H9 (cell line): ENCODE measurements at regions not wholly inside any gene's neighbourhood (a gene's known extent, or its start where the extent isn't known, plus 50 kb on each side); places are given as distances from the start of the nearest gene placed in this dataset.

Experiments used
- DNase-seq: peaks from one replicate; pipeline ENCODE4 v3.0.0-alpha.2; 2017
- H2AFZ ChIP-seq: one replicate; pipeline ENCODE4 v1.6.1; 2013; ENCODE audit warnings: mild to moderate bottlenecking, low read length, control low read depth, moderate library complexity
- H2AK5ac ChIP-seq: 2 replicates; pipeline ENCODE4 v1.6.1; 2013; ENCODE audit warnings: low read length, control low read depth, mixed read lengths; ENCODE audit not compliant: insufficient read length
- H2BK120ac ChIP-seq: one replicate; pipeline ENCODE4 v1.6.1; 2013; ENCODE audit warnings: low read depth, mild to moderate bottlenecking, low read length, control low read depth, inconsistent platforms; ENCODE audit not compliant: poor library complexity, severe bottlenecking
- H2BK12ac ChIP-seq: 2 replicates; pipeline ENCODE4 v1.6.1; 2013; ENCODE audit warnings: low read length, control low read depth, mixed read lengths, low read depth; ENCODE audit not compliant: insufficient read length
- H2BK15ac ChIP-seq: 2 replicates; pipeline ENCODE4 v1.6.1; 2013; ENCODE audit warnings: low read depth, low read length, control low read depth
- H2BK20ac ChIP-seq: one replicate; pipeline ENCODE4 v1.6.1; 2013; ENCODE audit warnings: low read depth, mild to moderate bottlenecking, low read length, control low read depth, inconsistent platforms; ENCODE audit not compliant: poor library complexity, severe bottlenecking
- H2BK5ac ChIP-seq: 2 replicates; pipeline ENCODE4 v1.6.1; 2013; ENCODE audit warnings: low read length, control low read depth, mixed read lengths; ENCODE audit not compliant: insufficient read length
- H3K14ac ChIP-seq: 2 replicates; pipeline ENCODE4 v1.6.1; 2013; ENCODE audit warnings: low read length, control low read depth; ENCODE audit not compliant: insufficient read depth
- H3K18ac ChIP-seq: 2 replicates; pipeline ENCODE4 v1.6.1; 2013; ENCODE audit warnings: low read depth, mild to moderate bottlenecking, mixed read lengths, low read length, control low read depth; ENCODE audit not compliant: insufficient read length
- H3K23ac ChIP-seq: 2 replicates; pipeline ENCODE4 v1.6.1; 2013; ENCODE audit warnings: low read length, control low read depth, mixed read lengths, low read depth; ENCODE audit not compliant: insufficient read length
- H3K23me2 ChIP-seq: 2 replicates; pipeline ENCODE4 v1.6.1; 2013; ENCODE audit warnings: low read depth, mild to moderate bottlenecking, mixed read lengths, low read length, control low read depth; ENCODE audit not compliant: insufficient read length, poor library complexity, severe bottlenecking
- H3K27ac ChIP-seq: 2 replicates; pipeline ENCODE4 v1.5.1; 2013; ENCODE audit warnings: low read length, control low read depth, mixed read lengths, low read depth; ENCODE audit not compliant: insufficient read length
- H3K27me3 ChIP-seq: 2 replicates; pipeline ENCODE4 v1.6.1; 2013; ENCODE audit warnings: low read length, control low read depth, inconsistent platforms; ENCODE audit not compliant: insufficient read depth
- H3K4ac ChIP-seq: 2 replicates; pipeline ENCODE4 v1.6.1; 2013; ENCODE audit warnings: low read depth, mild to moderate bottlenecking, control low read depth, inconsistent platforms, low read length, moderate library complexity
- H3K4me1 ChIP-seq: 2 replicates; pipeline ENCODE4 v1.6.1; 2013; ENCODE audit warnings: low read length, control low read depth, inconsistent platforms; ENCODE audit not compliant: insufficient read depth
- H3K4me2 ChIP-seq: 2 replicates; pipeline ENCODE4 v1.6.1; 2013; ENCODE audit warnings: low read length, control low read depth, mixed read lengths; ENCODE audit not compliant: insufficient read length, insufficient read depth
- H3K56ac ChIP-seq: 2 replicates; pipeline ENCODE4 v1.6.1; 2013; ENCODE audit warnings: low read depth, mild to moderate bottlenecking, mixed read lengths, low read length, control low read depth; ENCODE audit not compliant: insufficient read length
- H3K79me1 ChIP-seq: 2 replicates; pipeline ENCODE4 v1.6.1; 2013; ENCODE audit warnings: low read depth, mild to moderate bottlenecking, moderate library complexity, low read length, control low read depth, inconsistent platforms; ENCODE audit not compliant: insufficient read depth, poor library complexity, severe bottlenecking
- H3K79me2 ChIP-seq: 2 replicates; pipeline ENCODE4 v1.6.1; 2013; ENCODE audit warnings: low read length, control low read depth, inconsistent platforms; ENCODE audit not compliant: insufficient read depth
- H3K9ac ChIP-seq: 2 replicates; pipeline ENCODE4 v1.6.1; 2013; ENCODE audit warnings: low read length, control low read depth, mixed read lengths; ENCODE audit not compliant: insufficient read length; ENCODE audit errors: extremely low read depth
- H3K9me3 ChIP-seq: one replicate; pipeline ENCODE4 v1.6.1; 2013; ENCODE audit warnings: low read depth, low read length, inconsistent platforms; ENCODE audit not compliant: control insufficient read depth
- H3T11ph ChIP-seq: one replicate; pipeline ENCODE4 v1.6.1; 2013; ENCODE audit warnings: mild to moderate bottlenecking, low read length, control low read depth, inconsistent platforms
- H4K20me1 ChIP-seq: one replicate; pipeline ENCODE4 v1.6.1; 2013; ENCODE audit not compliant: control insufficient read depth, insufficient read length, insufficient read depth
- H4K5ac ChIP-seq: 2 replicates; pipeline ENCODE4 v1.6.1; 2013; ENCODE audit warnings: low read depth, mild to moderate bottlenecking, mixed read lengths, low read length, control low read depth; ENCODE audit not compliant: insufficient read length
- H4K8ac ChIP-seq: replicated peaks from 2 replicates; pipeline ENCODE4 v1.6.1; 2013; ENCODE audit warnings: low read length, control low read depth, mixed read lengths, low read depth; ENCODE audit not compliant: insufficient read length
- H4K91ac ChIP-seq: 2 replicates; pipeline ENCODE4 v1.6.1; 2013; ENCODE audit warnings: low read depth, mild to moderate bottlenecking, moderate library complexity, mixed read lengths, low read length, control low read depth; ENCODE audit not compliant: insufficient read length
- H3K27ac Mint-ChIP-seq, 3 experiments: 2 replicates in 2 of 3; 3 replicates in 1 of 3; pipeline ENCODE4 v1.8.0; 2020 to 2021; ENCODE audit warnings: mixed read lengths in 3 of 3, mild to moderate bottlenecking in 1 of 3, moderate library complexity in 1 of 3
- H3K27me3 Mint-ChIP-seq: 2 replicates; pipeline ENCODE4 v1.8.0; 2021; ENCODE audit warnings: low read depth, mild to moderate bottlenecking, moderate library complexity, mixed read lengths
- H3K36me3 Mint-ChIP-seq, 3 experiments: 2 replicates in 2 of 3; 3 replicates in 1 of 3; pipeline ENCODE4 v1.8.0; 2020 to 2021; ENCODE audit warnings: low read depth in 3 of 3, mixed read lengths in 3 of 3; ENCODE audit not compliant: insufficient read depth in 1 of 3
- H3K4me1 Mint-ChIP-seq, 2 experiments: 2 replicates each; pipeline ENCODE4 v1.8.0; 2020; ENCODE audit warnings: mixed read lengths in 2 of 2
- H3K4me3 Mint-ChIP-seq, 2 experiments: 2 replicates in 1 of 2; 3 replicates in 1 of 2; pipeline ENCODE4 v1.8.0; 2020 to 2021; ENCODE audit warnings: mild to moderate bottlenecking in 2 of 2, mixed read lengths in 2 of 2, moderate library complexity in 1 of 2
- H3K9me3 Mint-ChIP-seq, 2 experiments: 2 replicates in 1 of 2; 3 replicates in 1 of 2; pipeline ENCODE4 v1.8.0; 2020; ENCODE audit warnings: mild to moderate bottlenecking in 2 of 2, mixed read lengths in 2 of 2, moderate library complexity in 1 of 2
- CTCF ChIP-seq: fragments of 200-600 bp; sonication (generic); conservative IDR thresholded peaks from 3 replicates; pipeline ENCODE4 v1.8.0; 2021; ENCODE audit warnings: antibody characterized with exemption, mild to moderate bottlenecking
- WGBS: extraction: QIAGEN DNeasy Blood & Tissue Kit; methylation state at CpG from one replicate; pipeline ENCODE4 v1.1.7; 2013; ENCODE audit warnings: missing lambda C conversion rate, low lambda C conversion rate, mixed read lengths; ENCODE audit not compliant: insufficient read length; ENCODE audit errors: extremely low coverage; 5-methylcytosine and 5-hydroxymethylcytosine counted together

GRCh38 chr7:109986701-109987100, 1104.2 kb upstream of the LRRN3 start:
- Histone ChIP-seq H3K23me2 (no peaks in the 10 kb centered on the region), H3K27ac (no peak overlapping the region), H2BK120ac (no peak overlapping the region), H3K56ac (no peak overlapping the region), H3K79me1 (no peaks in the 10 kb centered on the region), H4K8ac (no peak overlapping the region), H3K4me2 (no peak overlapping the region), H3T11ph (no peak overlapping the region), H2BK5ac (no peak overlapping the region), H3K9me3 (peaks cover 6% of the 10 kb centered on the region), H2AFZ (no peak overlapping the region), H3K14ac (no peak overlapping the region), H3K27me3 (no peaks in the 10 kb centered on the region), H2BK12ac (no peak overlapping the region), H4K91ac (no peak overlapping the region), H3K23ac (no peak overlapping the region), H3K4ac (no peak overlapping the region), H4K5ac (no peak overlapping the region), H2BK20ac (no peak overlapping the region), H3K18ac (no peak overlapping the region), H4K20me1 (no peaks in the 10 kb centered on the region), H3K9ac (no peak overlapping the region), H2BK15ac (no peak overlapping the region), H2AK5ac (no peak overlapping the region), H3K4me1 (no peaks in the 10 kb centered on the region), H3K79me2 (no peaks in the 10 kb centered on the region)
- 100% methylated on average over 1 of the region's 2 CpGs for WGBS
- Mint-ChIP-seq H3K27me3 (no peaks in the 10 kb centered on the region), H3K4me3 (no peak overlapping the region), H3K27ac (no peak overlapping the region), H3K4me1 (peaks cover 4 to 7% of the 10 kb centered on the region in 2 experiments; a peak in 3 of 4 replicates), H3K36me3 (peaks cover 8 to 13% (median 8%) of the 10 kb centered on the region in 3 experiments), H3K9me3 (peaks cover 8% of the 10 kb centered on the region in 2 experiments)
- DNase-seq = no peak
- TF ChIP-seq CTCF = no peak
